ENCODE measurements at regions not wholly inside any gene's neighbourhood (a gene's known extent, or its start where the extent isn't known, plus 50 kb on each side); places are given as distances from the start of the nearest gene placed in this dataset.

- Histone ChIP-seq H3K9me3 (no peaks in the 10 kb centered on the region), H3K36me3 (replicated peaks in 1 of 2; ENCODE audit: control insufficient read depth in 1 of 2, insufficient read depth in 2 of 2, low read length in 1 of 2) (no peaks in the 10 kb centered on the region), H4K20me1 (ENCODE audit: insufficient read depth) (no peaks in the 10 kb centered on the region), H3K4me2 (no peak overlapping the region), H3K27me3 (ENCODE audit: insufficient read depth) (no peaks in the 10 kb centered on the region), H2AFZ (ENCODE audit: low read depth) (no peak overlapping the region), H3K4me3 (ENCODE audit: low read depth in 2 of 2, low read length in 1 of 2) (no peak overlapping the region), H3K9me2 (no peaks in the 10 kb centered on the region), H3K9ac (no peak overlapping the region), H3K4me1 (ENCODE audit: control insufficient read depth in 1 of 2, insufficient read depth in 2 of 2, low read depth in 1 of 2, low read length in 1 of 2) (peaks cover 8 to 15% of the 10 kb centered on the region in 2 experiments; a peak in 3 of 4 replicates), H3K27ac (ENCODE audit: low read depth in 2 of 2, low read length in 1 of 2) (no peak overlapping the region), H3F3A (replicated peaks; ENCODE audit: insufficient read depth) (peaks cover 35% of the 10 kb centered on the region), H3K79me2 (ENCODE audit: insufficient read depth) (no peaks in the 10 kb centered on the region)
- ChIA-PET POLR2A (no interaction called here), CTCF (interaction anchor here (1.0 kb wide), 1 partner anchor 26 kb away, joined by 3 read pairs; no protein-coding TSS in a partner anchor)
- DNase-seq = no peak
- WGBS (ENCODE audit: low lambda C conversion rate) = 92% methylated on average over 9 of the region's 9 CpGs
- no peak for TF ChIP-seq CHD2 (IDR thresholded peaks at IDR 0.05; ENCODE audit: low read length, partially characterized antibody)
- no peak for TF ChIP-seq RCOR1 (IDR thresholded peaks at IDR 0.05; ENCODE audit: low read length)
- no peak for TF ChIP-seq USF1 (IDR thresholded peaks at IDR 0.05; ENCODE audit: borderline replicate concordance, low read depth)
- no peak for TF ChIP-seq IRF3 (IDR thresholded peaks at IDR 0.05; ENCODE audit: low read depth, low read length)
- TF ChIP-seq, protein P1, sequence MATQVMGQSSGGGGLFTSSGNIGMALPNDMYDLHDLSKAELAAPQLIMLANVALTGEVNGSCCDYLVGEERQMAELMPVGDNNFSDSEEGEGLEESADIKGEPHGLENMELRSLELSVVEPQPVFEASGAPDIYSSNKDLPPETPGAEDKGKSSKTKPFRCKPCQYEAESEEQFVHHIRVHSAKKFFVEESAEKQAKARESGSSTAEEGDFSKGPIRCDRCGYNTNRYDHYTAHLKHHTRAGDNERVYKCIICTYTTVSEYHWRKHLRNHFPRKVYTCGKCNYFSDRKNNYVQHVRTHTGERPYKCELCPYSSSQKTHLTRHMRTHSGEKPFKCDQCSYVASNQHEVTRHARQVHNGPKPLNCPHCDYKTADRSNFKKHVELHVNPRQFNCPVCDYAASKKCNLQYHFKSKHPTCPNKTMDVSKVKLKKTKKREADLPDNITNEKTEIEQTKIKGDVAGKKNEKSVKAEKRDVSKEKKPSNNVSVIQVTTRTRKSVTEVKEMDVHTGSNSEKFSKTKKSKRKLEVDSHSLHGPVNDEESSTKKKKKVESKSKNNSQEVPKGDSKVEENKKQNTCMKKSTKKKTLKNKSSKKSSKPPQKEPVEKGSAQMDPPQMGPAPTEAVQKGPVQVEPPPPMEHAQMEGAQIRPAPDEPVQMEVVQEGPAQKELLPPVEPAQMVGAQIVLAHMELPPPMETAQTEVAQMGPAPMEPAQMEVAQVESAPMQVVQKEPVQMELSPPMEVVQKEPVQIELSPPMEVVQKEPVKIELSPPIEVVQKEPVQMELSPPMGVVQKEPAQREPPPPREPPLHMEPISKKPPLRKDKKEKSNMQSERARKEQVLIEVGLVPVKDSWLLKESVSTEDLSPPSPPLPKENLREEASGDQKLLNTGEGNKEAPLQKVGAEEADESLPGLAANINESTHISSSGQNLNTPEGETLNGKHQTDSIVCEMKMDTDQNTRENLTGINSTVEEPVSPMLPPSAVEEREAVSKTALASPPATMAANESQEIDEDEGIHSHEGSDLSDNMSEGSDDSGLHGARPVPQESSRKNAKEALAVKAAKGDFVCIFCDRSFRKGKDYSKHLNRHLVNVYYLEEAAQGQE (IDR thresholded peaks at IDR 0.05; ENCODE audit: low read depth, low read length) = no peak
- no peak for TF ChIP-seq EP300 (IDR thresholded peaks at IDR 0.05; ENCODE audit: borderline replicate concordance in 1 of 2, low read depth in 1 of 2, low read length in 1 of 2)
These were observed 137.5 kb downstream of the TOMM20 start for GRCh38 chr1:234990874-234991801.

DNA sequence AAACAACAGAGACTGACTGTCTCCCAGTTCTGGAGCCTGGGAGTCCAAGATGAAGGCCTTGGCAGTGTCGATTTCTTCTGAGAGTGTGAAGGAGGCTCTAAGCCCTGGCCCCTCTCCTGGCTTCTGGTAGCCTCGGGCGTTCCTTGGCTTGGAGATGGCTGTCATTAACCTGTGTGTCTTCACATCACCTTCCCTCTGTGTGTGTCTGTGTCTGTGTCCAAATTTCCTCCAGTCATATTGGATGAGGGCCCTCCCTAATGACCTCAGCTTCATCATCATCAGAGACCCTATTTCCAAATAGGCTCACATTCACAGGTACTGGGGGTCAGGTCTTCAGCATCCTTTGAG is 138.3 kb downstream of the TOMM20 start:
- no peaks in the 10 kb centered on the region for H3K9me2 ChIP-seq
- no peaks in the 10 kb centered on the region for H3K27me3 ChIP-seq (ENCODE audit: insufficient read depth)
- no peak overlapping the region for H3K4me3 ChIP-seq (ENCODE audit: low read depth in 2 of 2, low read length in 1 of 2)
- H3K79me2 ChIP-seq (ENCODE audit: insufficient read depth) = no peaks in the 10 kb centered on the region
- no peak for DNase-seq
- H4K20me1 ChIP-seq (ENCODE audit: insufficient read depth) = no peaks in the 10 kb centered on the region
- CTCF ChIA-PET = interaction anchor here (1.0 to 1.4 kb wide), 2 partner anchors 10 to 27 kb away, joined by 3 to 4 read pairs; no protein-coding TSS in a partner anchor
- H3K27ac ChIP-seq (ENCODE audit: low read depth in 2 of 2, low read length in 1 of 2) = no peak overlapping the region
- 100% methylated on average over 3 of the region's 3 CpGs for WGBS (ENCODE audit: low lambda C conversion rate)
- H3K36me3 ChIP-seq (replicated peaks in 1 of 2; ENCODE audit: control insufficient read depth in 1 of 2, insufficient read depth in 2 of 2, low read length in 1 of 2) = no peaks in the 10 kb centered on the region
- POLR2A ChIA-PET = no interaction called here
- no peak overlapping the region for H3K9ac ChIP-seq
- no peaks in the 10 kb centered on the region for H3K9me3 ChIP-seq
- H3K4me1 ChIP-seq (ENCODE audit: control insufficient read depth in 1 of 2, insufficient read depth in 2 of 2, low read depth in 1 of 2, low read length in 1 of 2) = peaks cover 8 to 18% of the 10 kb centered on the region in 2 experiments; a peak in 3 of 4 replicates
- no peak overlapping the region for H2AFZ ChIP-seq (ENCODE audit: low read depth)
- peaks cover 34% of the 10 kb centered on the region for H3F3A ChIP-seq (replicated peaks; ENCODE audit: insufficient read depth)
- no peak overlapping the region for H3K4me2 ChIP-seq
- TF ChIP-seq SMC3 (IDR thresholded peaks at IDR 0.05; ENCODE audit: low read depth, low read length) = no peak
- no peak for TF ChIP-seq FOXM1 (IDR thresholded peaks at IDR 0.05; ENCODE audit: low read depth)
- no peak for TF ChIP-seq EZH2phosphoT487 (IDR thresholded peaks at IDR 0.05; ENCODE audit: borderline replicate concordance, low read depth)
- TF ChIP-seq, protein P2, sequence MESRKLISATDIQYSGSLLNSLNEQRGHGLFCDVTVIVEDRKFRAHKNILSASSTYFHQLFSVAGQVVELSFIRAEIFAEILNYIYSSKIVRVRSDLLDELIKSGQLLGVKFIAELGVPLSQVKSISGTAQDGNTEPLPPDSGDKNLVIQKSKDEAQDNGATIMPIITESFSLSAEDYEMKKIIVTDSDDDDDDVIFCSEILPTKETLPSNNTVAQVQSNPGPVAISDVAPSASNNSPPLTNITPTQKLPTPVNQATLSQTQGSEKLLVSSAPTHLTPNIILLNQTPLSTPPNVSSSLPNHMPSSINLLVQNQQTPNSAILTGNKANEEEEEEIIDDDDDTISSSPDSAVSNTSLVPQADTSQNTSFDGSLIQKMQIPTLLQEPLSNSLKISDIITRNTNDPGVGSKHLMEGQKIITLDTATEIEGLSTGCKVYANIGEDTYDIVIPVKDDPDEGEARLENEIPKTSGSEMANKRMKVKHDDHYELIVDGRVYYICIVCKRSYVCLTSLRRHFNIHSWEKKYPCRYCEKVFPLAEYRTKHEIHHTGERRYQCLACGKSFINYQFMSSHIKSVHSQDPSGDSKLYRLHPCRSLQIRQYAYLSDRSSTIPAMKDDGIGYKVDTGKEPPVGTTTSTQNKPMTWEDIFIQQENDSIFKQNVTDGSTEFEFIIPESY (IDR thresholded peaks at IDR 0.05; ENCODE audit: borderline replicate concordance, low read depth) = no peak
- no peak for TF ChIP-seq JUND (IDR thresholded peaks at IDR 0.05)
- no peak for TF ChIP-seq GATA2 (CRISPR knock-in tag; IDR thresholded peaks at IDR 0.05)
- TF ChIP-seq RXRA (IDR thresholded peaks at IDR 0.05; ENCODE audit: borderline replicate concordance, low read depth) = no peak
- TF ChIP-seq, protein P3, sequence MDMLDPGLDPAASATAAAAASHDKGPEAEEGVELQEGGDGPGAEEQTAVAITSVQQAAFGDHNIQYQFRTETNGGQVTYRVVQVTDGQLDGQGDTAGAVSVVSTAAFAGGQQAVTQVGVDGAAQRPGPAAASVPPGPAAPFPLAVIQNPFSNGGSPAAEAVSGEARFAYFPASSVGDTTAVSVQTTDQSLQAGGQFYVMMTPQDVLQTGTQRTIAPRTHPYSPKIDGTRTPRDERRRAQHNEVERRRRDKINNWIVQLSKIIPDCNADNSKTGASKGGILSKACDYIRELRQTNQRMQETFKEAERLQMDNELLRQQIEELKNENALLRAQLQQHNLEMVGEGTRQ (IDR thresholded peaks at IDR 0.05; ENCODE audit: borderline replicate concordance, low read depth, low read length) = no peak
- no peak for TF ChIP-seq MXI1 (IDR thresholded peaks at IDR 0.05; ENCODE audit: low read depth, low read length)
- no peak for TF ChIP-seq FOXJ3 (CRISPR knock-in tag; IDR thresholded peaks at IDR 0.05)

Measured in SK-N-SH (cell line).